Motor neuron (in vitro differentiated cells): ENCODE measurements at regions not wholly inside any gene's neighbourhood (a gene's known extent, or its start where the extent isn't known, plus 50 kb on each side); places are given as distances from the start of the nearest gene placed in this dataset.
"Not testable (repeated sequence)": the region's sequence is repeated elsewhere in the genome, so short reads cannot be mapped to it uniquely, and the experiment has no call there.

Experiments
- ATAC-seq, 8 experiments: fragments of 200-7000 bp; cut with Tn5 transposase; replicated peaks in 6 of 8; 2 replicates each; pipeline ENCODE4 v1.8.0; 2021; ENCODE audit warnings: mild to moderate bottlenecking in 8 of 8, moderate library complexity in 8 of 8
- H3K27ac ChIP-seq, 2 donors: fragments of 250-450 bp; sonication (Bioruptor Pico); 2 replicates each; pipeline ENCODE4 v1.9.0; 2021; ENCODE audit warnings: antibody characterized with exemption in 2 of 2, mild to moderate bottlenecking in 2 of 2, moderate library complexity in 1 of 2
- H3K4me1 ChIP-seq, 2 donors: fragments of 250-450 bp; sonication (Bioruptor Pico); replicated peaks in 1 of 2; 2 replicates each; pipeline ENCODE4 v1.6.1; 2021; ENCODE audit warnings: antibody characterized with exemption in 2 of 2, mild to moderate bottlenecking in 2 of 2, moderate library complexity in 1 of 2
- H3K4me3 ChIP-seq, 5 donors: fragments of 250-450 bp; sonication (Bioruptor Pico); 2 replicates each; pipeline ENCODE4 v1.9.0; 2021; ENCODE audit warnings: antibody characterized with exemption in 5 of 5, mild to moderate bottlenecking in 5 of 5, moderate library complexity in 4 of 5
- WGBS, 10 experiments: fragments of 450-650 bp; shearing (Covaris generic); methylation state at CpG; one replicate each; pipeline ENCODE4 v1.0.0; 2022; 5-methylcytosine and 5-hydroxymethylcytosine counted together
- in situ Hi-C, 9 experiments: fragments of 400-800 bp; cut with MboI; loops; one replicate each; pipeline ENCODE4 v1.15.0; 2021; ENCODE audit warnings: low sequenced_read_pairs in 9 of 9, low pct_unique_long_range_greater_than_20kb in 2 of 9; ENCODE audit not compliant: unreplicated experiment in 9 of 9

DNA sequence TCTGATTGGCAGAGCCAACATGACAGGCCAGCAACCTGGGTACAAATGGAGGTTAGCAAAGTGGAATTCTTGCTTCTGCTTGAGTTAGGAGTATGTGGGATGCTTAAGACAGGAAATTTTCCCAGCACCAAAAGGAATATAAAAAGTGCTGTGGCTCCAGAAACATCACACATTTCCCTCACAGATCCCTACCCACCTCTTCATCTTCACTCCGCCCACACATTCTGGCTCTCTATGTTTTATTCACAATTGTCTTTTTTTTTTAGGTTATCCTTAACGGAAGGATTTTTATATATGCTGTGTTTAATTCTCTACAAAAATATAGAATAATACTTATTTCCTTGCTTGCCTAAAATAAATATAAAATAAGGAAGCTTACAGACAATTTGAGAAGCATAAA lies 563.3 kb upstream of the HS3ST5 start:
- H3K27ac ChIP-seq: no peak overlapping the region
- no peak for ATAC-seq
- WGBS, 10 experiments: 10 to 100% (median 70%) methylated on average over 1 to 2 of the region's 2 CpGs; no CpG with 5 or more reads in 1 of the 10 experiments
- in situ Hi-C loops: no loop called here
- H3K4me3 ChIP-seq: no peak overlapping the region
- no peaks in the 10 kb centered on the region for H3K4me1 ChIP-seq

DNA sequence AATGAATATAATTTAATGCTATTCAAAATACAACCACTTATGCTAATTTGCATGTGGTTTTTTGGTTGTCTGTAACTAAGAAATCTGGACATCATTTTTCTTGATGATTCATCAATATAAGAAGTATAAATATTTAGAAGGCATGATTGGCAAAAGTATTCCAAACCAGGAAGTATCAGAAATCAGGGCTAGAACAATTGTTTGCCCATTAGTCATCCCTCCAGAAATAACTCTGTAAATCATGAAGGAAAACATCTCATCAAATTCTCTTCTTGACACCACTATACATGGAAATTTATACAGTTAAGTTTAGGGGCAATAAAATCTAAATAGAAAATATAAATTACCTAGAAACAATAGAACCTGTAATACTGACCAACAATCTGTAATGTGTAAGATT lies 554.7 kb upstream of the HS3ST5 start:
- no peak overlapping the region for H3K27ac ChIP-seq
- H3K4me1 ChIP-seq: no peaks in the 10 kb centered on the region
- no peak overlapping the region for H3K4me3 ChIP-seq
- in situ Hi-C loops: no loop called here
- no peak for ATAC-seq

DNA sequence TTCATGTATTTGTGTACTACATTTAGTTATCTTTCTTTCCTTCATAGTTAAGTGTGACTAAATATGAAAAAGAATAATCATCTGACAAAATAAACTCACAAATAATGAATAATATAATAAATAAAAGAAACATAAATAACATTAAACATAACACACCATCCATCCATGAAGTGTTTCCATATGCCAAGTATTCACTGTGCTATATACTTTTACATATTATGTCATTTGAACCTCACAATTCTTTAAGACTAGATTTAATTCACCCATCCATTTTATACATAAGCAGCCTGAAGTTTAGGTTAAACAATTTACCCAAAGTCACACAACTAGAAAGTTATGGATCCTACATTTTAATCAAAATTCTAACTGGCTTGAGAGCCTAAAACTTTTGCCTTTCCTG lies 549.4 kb upstream of the HS3ST5 start:
- H3K4me1 ChIP-seq: no peaks in the 10 kb centered on the region
- no peak overlapping the region for H3K4me3 ChIP-seq
- ATAC-seq: no peak

DNA sequence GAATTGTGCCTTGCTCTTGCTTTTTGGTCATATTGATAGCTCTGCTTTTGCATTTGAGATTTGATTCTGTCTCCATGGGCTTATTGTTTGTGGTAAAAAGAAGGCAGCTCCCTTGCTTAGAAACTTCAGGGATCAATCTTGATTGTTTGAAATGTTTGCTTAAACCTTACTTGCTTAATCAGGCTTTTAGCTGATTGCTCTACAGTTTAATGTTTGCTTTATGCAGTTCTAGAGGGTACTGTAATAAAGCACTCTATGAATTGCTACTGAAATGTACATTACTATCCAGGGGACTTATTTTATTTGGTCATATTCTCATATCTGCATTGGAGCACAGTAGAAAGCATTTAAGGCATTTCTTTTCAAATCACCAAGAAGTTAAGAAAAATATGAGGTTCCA lies 545.4 kb upstream of the HS3ST5 start:
- Histone ChIP-seq H3K4me3 (no peak overlapping the region), H3K27ac (no peak overlapping the region), H3K4me1 (no peaks in the 10 kb centered on the region)
- in situ Hi-C loops: no loop called here
- ATAC-seq: no peak

More for the DNA sequence above, 549.4 kb upstream of the HS3ST5 start:
- no peak overlapping the region for H3K27ac ChIP-seq
- in situ Hi-C loops: no loop called here

GRCh38 chr6:114886670-114887436 lies 544.0 kb upstream of the HS3ST5 start:
- Histone ChIP-seq H3K27ac (no peak overlapping the region), H3K4me3 (no peak overlapping the region), H3K4me1 (no peaks in the 10 kb centered on the region)
- in situ Hi-C loops: no loop called here
- peak in 2 of 8 experiments; percentile 42 to 56 for ATAC-seq

- in situ Hi-C loops: no loop called here
Measured at GRCh38 chr6:114879693-114880092, 536.9 kb upstream of the HS3ST5 start.

GRCh38 chr6:114878091-114878490 lies 535.3 kb upstream of the HS3ST5 start:
- no peak for ATAC-seq
- Histone ChIP-seq H3K4me3 (no peak overlapping the region), H3K4me1 (peaks cover 0 to 6% of the 10 kb centered on the region in 2 donors), H3K27ac (no peak overlapping the region)
- WGBS, 10 experiments: 0 to 100% (median 93%) methylated on average over 2 of the region's 2 CpGs; no CpG with 5 or more reads in 3 of the 10 experiments
- in situ Hi-C loops: no loop called here

More at GRCh38 chr6:114879693-114880092, 536.9 kb upstream of the HS3ST5 start:
- peak in 2 of 8 experiments; percentile 42 to 76 for ATAC-seq
- Histone ChIP-seq H3K27ac (no peak overlapping the region), H3K4me1 (no peaks in the 10 kb centered on the region), H3K4me3 (no peak overlapping the region)

DNA sequence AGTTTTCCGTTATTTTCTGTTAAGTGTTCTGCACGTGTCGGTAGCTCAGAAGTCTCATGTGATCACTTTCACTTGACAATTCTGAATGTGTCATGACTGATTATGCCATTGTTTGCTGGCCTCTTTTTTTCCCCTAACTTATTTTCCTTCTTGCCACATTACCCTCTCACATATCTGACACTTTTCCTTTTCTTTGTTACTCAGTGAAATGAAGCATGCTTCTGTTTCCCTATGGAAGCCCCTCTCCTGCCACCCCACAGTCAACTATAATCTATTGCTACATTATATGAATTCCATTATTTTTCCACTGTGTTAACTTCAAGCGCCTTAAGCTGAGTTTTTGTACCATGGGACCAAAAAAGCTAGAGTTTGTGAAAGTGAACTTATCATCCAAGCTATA lies 531.6 kb upstream of the HS3ST5 start:
- H3K4me3 ChIP-seq: no peak overlapping the region
- H3K27ac ChIP-seq: no peak overlapping the region
- WGBS, 10 experiments: 14 to 82% (median 58%) methylated on average over 1 to 4 of the region's 4 CpGs
- peaks cover 0 to 6% of the 10 kb centered on the region in 2 donors for H3K4me1 ChIP-seq
- ATAC-seq: peak in 2 of 8 experiments; percentile 31 to 41
- in situ Hi-C loops: no loop called here

- ATAC-seq, H3K4me3 ChIP-seq, in situ Hi-C loops, H3K27ac ChIP-seq, H3K4me1 ChIP-seq: not testable (repeated sequence)
- WGBS, 10 experiments: 20 to 100% (median 63%) methylated on average over 1 to 13 of the region's 14 CpGs; no CpG with 5 or more reads in 3 of the 10 experiments
Measured at GRCh38 chr6:114865506-114865905, 522.7 kb upstream of the HS3ST5 start.

DNA sequence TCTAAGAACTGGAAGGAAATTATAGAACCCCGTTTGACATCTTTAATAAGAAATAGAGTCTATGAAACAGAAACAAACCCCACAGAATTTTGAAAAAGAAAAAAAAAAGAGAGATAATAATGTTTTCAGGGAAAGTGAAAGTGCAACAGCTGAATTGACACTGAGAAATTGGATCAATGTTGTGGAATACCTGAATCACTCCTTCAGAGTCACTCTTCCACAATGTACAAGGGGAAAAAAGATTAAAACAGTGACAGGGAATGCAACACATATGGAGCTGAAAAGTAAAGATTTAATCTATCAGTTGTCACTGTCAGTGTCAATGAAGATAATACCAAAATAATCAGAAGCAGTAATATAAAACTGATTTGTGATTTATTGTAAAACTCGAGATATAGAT lies 520.8 kb upstream of the HS3ST5 start:
- Histone ChIP-seq H3K4me1 (no peaks in the 10 kb centered on the region), H3K4me3 (no peak overlapping the region), H3K27ac (no peak overlapping the region)
- in situ Hi-C loops: no loop called here
- WGBS, 10 experiments: 0 to 90% (median 60%) methylated on average over 1 to 2 of the region's 2 CpGs
- ATAC-seq: no peak

DNA sequence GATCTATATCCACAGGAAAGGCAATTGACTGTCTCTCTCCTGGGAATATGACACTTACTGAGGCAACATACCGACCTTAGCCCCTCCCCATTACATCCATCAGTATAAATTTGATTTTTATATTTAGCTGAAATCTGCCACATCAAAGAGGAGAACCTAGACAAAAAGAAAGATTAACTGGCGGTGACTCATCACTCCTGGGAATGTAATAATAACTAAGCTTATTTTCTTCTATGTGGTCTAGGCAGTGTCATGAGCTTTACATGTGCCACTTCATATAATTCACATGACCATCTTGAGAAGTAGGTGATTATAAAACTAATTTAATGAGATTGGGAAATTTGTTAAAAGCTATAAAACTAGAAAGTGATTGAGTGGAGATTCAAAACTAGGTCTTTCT lies 520.0 kb upstream of the HS3ST5 start:
- in situ Hi-C loops: no loop called here
- no peak overlapping the region for H3K4me3 ChIP-seq
- ATAC-seq: peak in 5 of 8 experiments; percentile 50 to 98 (median 63)

GRCh38 chr6:114862064-114862463 lies 519.2 kb upstream of the HS3ST5 start:
- in situ Hi-C loops: no loop called here
- Histone ChIP-seq H3K4me1 (no peaks in the 10 kb centered on the region), H3K27ac (no peak overlapping the region), H3K4me3 (no peak overlapping the region)
- no peak for ATAC-seq
- WGBS, 10 experiments: 25 to 100% (median 89%) methylated on average over 1 of the region's 1 CpG; no CpG with 5 or more reads in 5 of the 10 experiments

More for the DNA sequence above, 520.0 kb upstream of the HS3ST5 start:
- no peak overlapping the region for H3K27ac ChIP-seq
- 0 to 100% (median 43%) methylated on average over 1 to 2 of the region's 2 CpGs; no CpG with 5 or more reads in 1 of the 10 experiments for WGBS, 10 experiments
- H3K4me1 ChIP-seq: no peaks in the 10 kb centered on the region

DNA sequence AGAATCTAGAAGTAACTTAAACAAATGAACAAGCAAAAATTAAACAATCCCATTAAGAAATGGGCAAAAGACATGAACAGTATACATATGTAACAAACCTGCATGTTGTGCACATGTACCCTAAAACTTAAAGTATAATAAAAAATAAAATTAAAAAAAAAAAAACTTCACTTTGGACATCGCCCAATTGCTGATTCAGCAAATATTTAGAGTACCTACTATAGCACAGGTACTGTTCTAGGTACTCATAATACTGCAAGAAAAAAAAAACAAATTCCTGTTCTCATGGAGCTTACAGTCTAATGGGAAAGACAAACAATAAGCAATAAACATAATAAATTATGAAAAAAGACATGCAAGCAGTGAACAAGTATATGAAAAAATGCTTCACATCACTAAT lies 501.5 kb upstream of the HS3ST5 start:
- Histone ChIP-seq H3K27ac (no peak overlapping the region), H3K4me3 (no peak overlapping the region), H3K4me1 (no peaks in the 10 kb centered on the region)
- in situ Hi-C loops: no loop called here
- WGBS, 10 experiments: 0 to 100% (median 71%) methylated on average over 1 of the region's 1 CpG; no CpG with 5 or more reads in 1 of the 10 experiments
- no peak for ATAC-seq

GRCh38 chr6:114839019-114839418 lies 496.2 kb upstream of the HS3ST5 start:
- Histone ChIP-seq H3K4me1 (no peaks in the 10 kb centered on the region), H3K27ac (no peak overlapping the region), H3K4me3 (no peak overlapping the region)
- WGBS, 10 experiments: 0 to 100% (median 63%) methylated on average over 1 to 2 of the region's 2 CpGs; no CpG with 5 or more reads in 1 of the 10 experiments
- no peak for ATAC-seq
- in situ Hi-C loops: no loop called here
